Memory B cell (primary cell): ENCODE measurements at regions not wholly inside any gene's neighbourhood (a gene's known extent, or its start where the extent isn't known, plus 50 kb on each side); places are given as distances from the start of the nearest gene placed in this dataset.
"Not testable (repeated sequence)": the region's sequence is repeated elsewhere in the genome, so short reads cannot be mapped to it uniquely, and the experiment has no call there.

Source experiments
- ATAC-seq: fragments of 150-1000 bp; cut with Tn5 transposase; 2 replicates; pipeline ENCODE4 v1.10.0; 2021; ENCODE audit warnings: low read depth, mild to moderate bottlenecking, moderate library complexity
- DNase-seq, 2 donors: peaks; one replicate each; pipeline ENCODE4 v3.0.0; 2022; ENCODE audit warnings: low spot score in 2 of 2
- H3K27ac Mint-ChIP-seq: one replicate; pipeline ENCODE4 v1.8.0; 2022; ENCODE audit warnings: mild to moderate bottlenecking, moderate library complexity, mixed read lengths
- H3K27me3 Mint-ChIP-seq: one replicate; pipeline ENCODE4 v1.8.0; 2022; ENCODE audit warnings: mixed read lengths
- H3K36me3 Mint-ChIP-seq: one replicate; pipeline ENCODE4 v1.8.0; 2022; ENCODE audit warnings: mild to moderate bottlenecking, mixed read lengths
- H3K4me1 Mint-ChIP-seq: one replicate; pipeline ENCODE4 v1.8.0; 2022; ENCODE audit warnings: mixed read lengths
- H3K4me3 Mint-ChIP-seq: one replicate; pipeline ENCODE4 v1.8.0; 2022; ENCODE audit warnings: mild to moderate bottlenecking, moderate library complexity, mixed read lengths
- H3K9me3 Mint-ChIP-seq: one replicate; pipeline ENCODE4 v1.8.0; 2022; ENCODE audit warnings: mixed read lengths

DNA sequence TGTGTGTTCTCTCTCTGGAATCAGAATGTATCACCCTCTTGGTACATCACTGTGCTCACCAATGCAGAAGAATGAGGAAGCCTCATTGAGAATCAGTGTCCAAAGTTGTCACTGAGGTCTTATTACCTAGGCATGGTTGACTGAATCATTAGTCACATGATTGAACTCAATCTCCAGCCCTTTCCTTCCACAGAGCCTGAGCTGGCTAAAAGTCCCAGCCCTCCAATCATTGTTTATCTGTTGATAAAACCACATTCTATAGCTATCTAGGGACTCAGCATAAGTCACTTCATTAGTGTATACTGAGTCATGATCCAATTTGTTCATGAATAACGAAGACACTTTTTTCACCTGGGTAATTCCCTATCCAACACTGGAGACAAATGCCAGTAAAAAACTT lies 396.8 kb downstream of the TRAM1L1 start:
- DNase-seq (no peak), ATAC-seq (no peak)
- no peak overlapping the region for H3K4me3 Mint-ChIP-seq
- no peaks in the 10 kb centered on the region for H3K36me3 Mint-ChIP-seq
- H3K27me3 Mint-ChIP-seq: no peaks in the 10 kb centered on the region
- peaks cover 3% of the 10 kb centered on the region for H3K9me3 Mint-ChIP-seq
- H3K4me1 Mint-ChIP-seq: no peaks in the 10 kb centered on the region
- no peak overlapping the region for H3K27ac Mint-ChIP-seq

DNA sequence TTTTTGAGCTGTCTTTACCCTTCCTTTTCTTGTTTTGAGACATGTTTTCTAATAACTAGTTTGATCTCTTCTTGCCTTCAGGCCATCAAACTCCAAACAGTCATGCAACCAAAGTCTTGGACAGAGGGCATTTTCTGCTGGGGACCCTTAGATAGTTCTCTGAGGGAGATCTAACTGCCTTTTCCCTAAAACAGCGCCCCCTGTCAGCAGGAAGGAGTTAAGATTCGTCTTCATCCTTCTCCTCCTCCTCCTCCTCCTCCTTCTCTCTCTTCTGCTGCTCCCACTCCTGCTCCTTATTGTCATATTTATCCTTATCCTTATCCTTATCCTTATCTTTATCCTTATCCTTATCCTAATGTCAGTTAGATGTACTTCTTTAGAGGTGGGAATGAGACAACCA lies 417.2 kb downstream of the TRAM1L1 start:
- DNase-seq: no peak
- H3K27ac Mint-ChIP-seq: no peak overlapping the region
- H3K9me3 Mint-ChIP-seq: peaks cover 2% of the 10 kb centered on the region
- H3K4me1 Mint-ChIP-seq: no peaks in the 10 kb centered on the region
- ATAC-seq: no peak
- no peaks in the 10 kb centered on the region for H3K36me3 Mint-ChIP-seq
- no peaks in the 10 kb centered on the region for H3K27me3 Mint-ChIP-seq
- no peak overlapping the region for H3K4me3 Mint-ChIP-seq

DNA sequence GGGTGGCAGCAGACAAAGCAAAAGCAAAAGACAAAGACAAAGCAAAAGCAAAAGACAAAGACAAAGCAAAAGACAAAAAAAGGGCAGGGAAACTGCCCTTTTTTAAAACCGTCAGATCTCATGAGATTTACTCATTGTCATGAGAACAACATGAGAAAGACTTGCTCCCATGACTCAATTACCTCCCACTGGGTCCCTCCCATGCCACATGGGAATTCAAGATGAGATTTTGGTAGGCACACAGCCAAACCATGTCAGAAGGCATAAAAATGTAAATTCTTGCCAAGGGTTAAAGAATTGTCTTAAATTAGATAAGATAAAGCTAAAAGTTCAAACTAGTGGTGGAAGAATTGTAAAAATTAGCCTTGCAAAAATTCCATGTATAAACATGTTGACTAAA lies 419.7 kb downstream of the TRAM1L1 start:
- peaks cover 4% of the 10 kb centered on the region for H3K9me3 Mint-ChIP-seq
- ATAC-seq: no peak

DNA sequence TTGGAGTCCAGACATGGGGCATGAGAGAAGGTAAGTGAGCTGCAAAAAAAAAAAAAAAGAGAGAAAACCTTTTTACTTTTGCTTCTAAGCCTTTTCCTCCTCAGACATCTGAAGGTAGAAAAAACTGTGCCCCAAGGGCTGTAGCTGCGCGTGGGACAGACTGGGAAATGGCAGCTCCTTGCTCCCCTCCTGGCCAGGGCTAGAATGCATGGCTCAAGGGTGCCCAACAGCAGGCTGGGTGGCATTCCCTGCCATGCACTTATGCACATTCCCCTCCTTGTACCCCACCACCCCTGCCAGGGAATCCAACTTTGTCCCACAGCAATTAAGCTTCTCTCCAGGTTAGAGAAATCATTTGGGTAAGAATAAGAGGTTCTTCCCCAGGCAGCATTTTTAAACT lies 421.2 kb downstream of the TRAM1L1 start:
- Mint-ChIP-seq H3K27ac (no peak overlapping the region), H3K27me3 (no peaks in the 10 kb centered on the region), H3K9me3 (peaks cover 4% of the 10 kb centered on the region), H3K4me1 (no peaks in the 10 kb centered on the region), H3K4me3 (no peak overlapping the region), H3K36me3 (no peaks in the 10 kb centered on the region)
- DNase-seq (no peak), ATAC-seq (no peak)

More for the DNA sequence above, 419.7 kb downstream of the TRAM1L1 start:
- Mint-ChIP-seq H3K36me3 (no peaks in the 10 kb centered on the region), H3K4me1 (no peaks in the 10 kb centered on the region), H3K27ac (no peak overlapping the region), H3K4me3 (no peak overlapping the region), H3K27me3 (no peaks in the 10 kb centered on the region)
- DNase-seq: no peak

DNA sequence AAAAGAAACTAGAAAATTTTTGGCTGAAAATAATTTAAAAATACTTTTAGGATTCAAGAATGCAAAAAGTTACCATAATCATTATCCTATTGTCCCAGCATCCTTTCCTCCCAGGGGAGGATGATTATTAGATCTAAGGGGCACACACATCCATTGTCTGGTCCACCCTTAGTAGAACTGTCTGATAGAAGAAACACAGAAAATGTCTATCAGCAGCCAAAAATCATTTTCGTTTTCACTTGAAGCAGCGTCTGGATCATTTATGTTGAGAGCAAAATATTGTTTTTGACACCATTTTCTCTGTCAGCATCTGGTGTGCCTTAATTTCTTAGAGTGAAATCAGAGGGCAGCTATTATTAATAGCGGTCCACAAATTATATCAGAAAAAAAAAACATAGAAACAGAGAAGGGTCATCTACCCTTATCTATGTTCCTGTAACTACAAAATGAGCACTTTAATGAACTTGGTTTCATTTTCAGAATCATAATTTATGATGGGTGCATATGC lies 446.3 kb downstream of the TRAM1L1 start:
- ATAC-seq (no peak), DNase-seq (no peak)
- Mint-ChIP-seq H3K27me3 (no peaks in the 10 kb centered on the region), H3K9me3 (no peaks in the 10 kb centered on the region), H3K36me3 (no peaks in the 10 kb centered on the region), H3K27ac (no peak overlapping the region), H3K4me1 (no peaks in the 10 kb centered on the region), H3K4me3 (no peak overlapping the region)

DNA sequence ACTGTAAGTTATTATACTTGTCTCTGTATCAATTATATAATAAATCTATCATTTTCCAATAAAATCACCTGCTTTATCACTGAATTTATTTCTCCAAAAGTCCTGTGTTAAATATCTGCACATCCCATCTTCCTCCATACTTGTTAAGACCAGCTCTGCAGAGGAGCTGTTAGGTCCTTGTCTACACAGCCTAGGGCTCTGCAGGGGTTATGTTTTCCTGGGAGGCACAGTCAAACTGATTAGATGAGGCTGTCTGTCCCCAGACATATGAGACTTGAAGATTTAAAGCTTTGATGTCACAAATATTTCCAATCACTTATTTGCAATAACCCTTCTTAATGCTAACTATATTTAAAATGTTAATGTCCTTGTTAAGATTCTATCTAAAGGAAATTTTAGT lies 446.8 kb downstream of the TRAM1L1 start:
- Mint-ChIP-seq H3K36me3 (no peaks in the 10 kb centered on the region), H3K9me3 (peaks cover under 1% of the 10 kb centered on the region), H3K27me3 (no peaks in the 10 kb centered on the region), H3K27ac (no peak overlapping the region), H3K4me1 (no peaks in the 10 kb centered on the region), H3K4me3 (no peak overlapping the region)
- DNase-seq (no peak), ATAC-seq (no peak)

DNA sequence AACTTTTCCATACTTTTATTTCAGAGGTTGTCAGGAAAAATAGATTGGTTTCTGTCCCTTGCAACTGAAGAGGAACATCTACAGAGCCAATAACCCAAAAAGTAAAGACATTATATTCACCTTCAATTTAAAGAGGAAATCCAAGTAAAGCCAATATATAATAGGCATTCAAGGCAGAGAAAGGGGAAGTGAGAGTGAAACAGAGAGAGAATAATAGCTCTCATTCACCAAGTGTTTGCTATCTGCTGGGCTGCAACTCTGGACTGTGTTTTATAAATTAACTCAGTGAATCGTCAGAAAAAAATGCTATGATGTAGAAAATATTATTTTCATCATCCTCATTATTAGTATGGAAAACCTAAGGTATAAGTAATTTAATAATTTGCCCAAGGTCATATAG lies 448.5 kb downstream of the TRAM1L1 start:
- Mint-ChIP-seq H3K27ac (no peak overlapping the region), H3K9me3 (peaks cover 3% of the 10 kb centered on the region), H3K27me3 (no peaks in the 10 kb centered on the region), H3K4me3 (no peak overlapping the region), H3K36me3 (no peaks in the 10 kb centered on the region), H3K4me1 (no peaks in the 10 kb centered on the region)
- ATAC-seq (no peak), DNase-seq (no peak)

DNA sequence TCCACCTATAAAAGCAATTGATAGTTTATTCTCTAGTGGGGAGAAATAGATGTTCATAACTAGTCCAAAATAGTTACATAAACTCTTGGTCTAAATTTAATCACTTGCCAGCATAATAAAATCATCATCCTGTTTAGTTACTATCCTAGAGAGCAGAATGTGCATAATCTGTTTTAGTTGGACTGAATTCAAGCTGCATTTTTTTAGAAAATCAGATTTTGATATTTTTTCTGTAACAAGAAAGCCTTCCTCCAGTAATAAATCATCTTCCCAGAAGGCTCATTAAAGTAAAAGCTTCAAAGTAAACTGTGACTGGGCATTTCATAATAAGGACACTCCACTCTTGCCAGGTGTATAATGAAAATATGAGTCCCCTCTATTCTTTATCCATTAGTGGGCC lies 453.1 kb downstream of the TRAM1L1 start:
- Mint-ChIP-seq H3K4me3 (no peak overlapping the region), H3K4me1 (no peaks in the 10 kb centered on the region), H3K9me3 (peaks cover 3% of the 10 kb centered on the region), H3K27ac (no peak overlapping the region), H3K27me3 (no peaks in the 10 kb centered on the region), H3K36me3 (no peaks in the 10 kb centered on the region)
- DNase-seq (no peak), ATAC-seq (no peak)

DNA sequence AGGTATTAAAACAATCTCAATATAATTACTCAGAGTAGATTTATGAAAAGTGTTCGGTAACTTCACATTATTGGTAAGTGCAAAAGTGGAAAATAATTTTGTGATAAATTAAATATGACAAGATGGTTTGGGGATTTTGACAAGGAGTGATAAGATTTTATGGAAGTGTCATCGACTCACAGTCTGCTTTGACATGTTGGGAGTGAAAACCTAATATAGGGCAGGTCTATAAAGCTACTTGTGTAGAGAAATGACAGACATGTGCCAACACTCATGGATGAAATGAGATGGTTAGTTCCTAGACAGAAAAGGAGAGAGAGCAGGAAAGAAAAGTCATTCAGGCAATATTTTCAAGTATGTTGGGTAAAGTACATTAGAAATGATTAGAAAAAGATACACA lies 456.8 kb downstream of the TRAM1L1 start:
- H3K4me3 Mint-ChIP-seq: no peak overlapping the region
- H3K27ac Mint-ChIP-seq: no peak overlapping the region
- H3K4me1 Mint-ChIP-seq: no peaks in the 10 kb centered on the region
- DNase-seq (no peak), ATAC-seq (no peak)
- no peaks in the 10 kb centered on the region for H3K36me3 Mint-ChIP-seq
- no peaks in the 10 kb centered on the region for H3K27me3 Mint-ChIP-seq
- peaks cover 2% of the 10 kb centered on the region for H3K9me3 Mint-ChIP-seq

DNA sequence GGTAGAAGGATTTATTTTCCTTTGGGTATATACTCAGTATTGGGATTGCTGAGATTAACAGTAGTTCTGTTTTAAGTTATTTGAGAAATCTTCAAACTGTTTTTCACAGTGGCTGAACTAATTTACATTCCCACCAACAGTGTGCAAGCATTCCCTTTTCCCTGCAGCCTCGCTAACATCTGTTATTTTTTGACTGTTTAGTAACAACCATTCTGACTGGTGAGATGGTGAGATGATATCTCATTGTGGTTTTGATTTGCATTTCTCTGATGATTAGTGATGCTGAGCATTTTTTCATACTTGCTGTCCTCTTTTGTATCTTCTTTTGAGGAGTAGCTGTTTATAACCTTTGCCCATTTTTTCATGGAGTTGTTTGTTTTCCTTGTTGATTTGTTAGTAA lies 457.8 kb downstream of the TRAM1L1 start:
- Mint-ChIP-seq H3K36me3 (no peaks in the 10 kb centered on the region), H3K4me1 (no peaks in the 10 kb centered on the region), H3K4me3 (no peak overlapping the region), H3K9me3 (no peaks in the 10 kb centered on the region), H3K27ac (no peak overlapping the region), H3K27me3 (no peaks in the 10 kb centered on the region)
- ATAC-seq: no peak
- DNase-seq: no peak

DNA sequence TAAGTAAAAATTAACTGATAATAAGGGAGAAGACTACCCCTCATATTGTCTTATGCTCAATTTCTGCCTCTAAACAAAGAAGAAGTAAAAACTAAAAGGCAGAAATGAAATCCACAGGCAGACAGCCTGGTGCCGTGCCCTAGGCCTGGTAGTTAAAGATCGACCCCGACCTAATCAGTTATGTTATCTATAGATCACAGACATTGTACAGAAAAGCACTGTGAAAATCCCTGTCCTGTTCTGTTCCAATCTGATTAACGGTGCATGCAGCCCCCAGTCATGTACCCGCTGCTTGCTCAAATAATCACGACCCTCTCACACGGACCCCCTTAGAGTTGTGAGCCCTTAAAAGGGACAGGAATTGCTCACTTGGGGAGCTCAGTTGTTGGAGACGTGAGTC lies 465.9 kb downstream of the TRAM1L1 start:
- not testable (repeated sequence) for H3K9me3 Mint-ChIP-seq, ATAC-seq, H3K4me3 Mint-ChIP-seq, H3K36me3 Mint-ChIP-seq, H3K27ac Mint-ChIP-seq, H3K27me3 Mint-ChIP-seq, DNase-seq, H3K4me1 Mint-ChIP-seq

DNA sequence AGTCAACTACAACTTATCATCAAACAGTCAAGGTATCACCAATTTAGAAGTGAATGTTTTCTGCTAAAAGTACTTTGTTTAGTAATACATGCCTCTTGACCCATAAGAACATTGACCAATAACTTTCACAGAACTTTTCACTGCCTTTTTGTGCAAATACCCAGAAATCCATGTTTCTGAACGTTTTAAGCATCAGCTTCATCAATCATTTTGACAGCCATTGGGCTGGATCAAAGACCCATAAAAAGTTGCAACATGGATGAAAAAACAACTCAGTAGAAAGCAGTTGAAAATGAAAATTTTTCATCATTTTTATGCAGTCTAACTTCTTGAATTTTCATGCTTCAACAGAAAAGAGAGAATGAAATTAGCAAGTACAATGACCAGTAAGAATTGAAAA lies 466.7 kb downstream of the TRAM1L1 start:
- Mint-ChIP-seq H3K9me3 (peaks cover 6% of the 10 kb centered on the region), H3K27ac (no peak overlapping the region), H3K4me1 (no peaks in the 10 kb centered on the region), H3K27me3 (no peaks in the 10 kb centered on the region), H3K4me3 (no peak overlapping the region), H3K36me3 (no peaks in the 10 kb centered on the region)
- no peak for ATAC-seq
- no peak for DNase-seq

DNA sequence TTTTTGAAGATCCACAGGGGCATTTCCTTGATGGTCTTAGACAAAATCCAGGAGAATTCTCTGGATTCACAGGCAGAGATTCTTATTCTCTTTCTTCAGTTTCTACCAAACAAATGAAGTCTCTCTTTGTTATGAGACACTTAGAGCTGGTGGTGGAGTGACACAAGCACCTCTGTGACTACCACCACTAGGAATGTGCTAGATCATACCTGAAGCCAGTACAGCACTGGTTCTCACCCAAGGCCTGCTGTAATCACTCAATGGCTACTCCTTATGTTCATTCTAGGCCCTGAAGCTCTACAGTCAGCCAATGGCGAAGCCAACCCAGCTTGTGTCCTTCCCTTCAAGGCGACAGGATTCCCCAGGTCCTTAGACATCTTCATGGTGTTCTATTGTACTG lies 482.3 kb downstream of the TRAM1L1 start:
- no peaks in the 10 kb centered on the region for H3K27me3 Mint-ChIP-seq
- H3K4me1 Mint-ChIP-seq: no peaks in the 10 kb centered on the region
- H3K36me3 Mint-ChIP-seq: no peaks in the 10 kb centered on the region
- peaks cover 2% of the 10 kb centered on the region for H3K9me3 Mint-ChIP-seq
- no peak overlapping the region for H3K4me3 Mint-ChIP-seq
- DNase-seq (no peak), ATAC-seq (no peak)
- no peak overlapping the region for H3K27ac Mint-ChIP-seq

DNA sequence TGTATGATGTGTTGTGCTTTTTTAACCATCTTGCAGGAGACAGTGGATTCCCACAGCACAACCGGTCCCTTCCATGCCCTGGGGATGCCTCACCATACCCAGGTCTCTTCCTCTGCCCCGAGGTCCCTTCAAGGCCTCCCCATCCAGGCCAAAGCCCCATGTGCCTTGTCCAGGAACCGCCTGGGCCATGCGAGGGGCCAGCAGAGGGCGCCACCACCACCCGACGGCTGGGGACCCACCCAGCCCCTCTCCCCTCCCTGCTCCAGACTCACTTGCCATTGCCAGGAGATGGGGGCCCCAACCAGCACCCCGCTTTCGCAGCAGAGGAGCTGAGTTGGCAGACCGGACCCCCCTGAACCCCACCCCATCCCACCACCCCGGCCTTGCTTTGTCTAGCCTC lies 485.5 kb downstream of the TRAM1L1 start:
- DNase-seq (no peak), ATAC-seq (no peak)
- Mint-ChIP-seq H3K27ac (no peak overlapping the region), H3K4me3 (no peak overlapping the region), H3K4me1 (no peaks in the 10 kb centered on the region), H3K9me3 (no peaks in the 10 kb centered on the region), H3K36me3 (no peaks in the 10 kb centered on the region), H3K27me3 (no peaks in the 10 kb centered on the region)

DNA sequence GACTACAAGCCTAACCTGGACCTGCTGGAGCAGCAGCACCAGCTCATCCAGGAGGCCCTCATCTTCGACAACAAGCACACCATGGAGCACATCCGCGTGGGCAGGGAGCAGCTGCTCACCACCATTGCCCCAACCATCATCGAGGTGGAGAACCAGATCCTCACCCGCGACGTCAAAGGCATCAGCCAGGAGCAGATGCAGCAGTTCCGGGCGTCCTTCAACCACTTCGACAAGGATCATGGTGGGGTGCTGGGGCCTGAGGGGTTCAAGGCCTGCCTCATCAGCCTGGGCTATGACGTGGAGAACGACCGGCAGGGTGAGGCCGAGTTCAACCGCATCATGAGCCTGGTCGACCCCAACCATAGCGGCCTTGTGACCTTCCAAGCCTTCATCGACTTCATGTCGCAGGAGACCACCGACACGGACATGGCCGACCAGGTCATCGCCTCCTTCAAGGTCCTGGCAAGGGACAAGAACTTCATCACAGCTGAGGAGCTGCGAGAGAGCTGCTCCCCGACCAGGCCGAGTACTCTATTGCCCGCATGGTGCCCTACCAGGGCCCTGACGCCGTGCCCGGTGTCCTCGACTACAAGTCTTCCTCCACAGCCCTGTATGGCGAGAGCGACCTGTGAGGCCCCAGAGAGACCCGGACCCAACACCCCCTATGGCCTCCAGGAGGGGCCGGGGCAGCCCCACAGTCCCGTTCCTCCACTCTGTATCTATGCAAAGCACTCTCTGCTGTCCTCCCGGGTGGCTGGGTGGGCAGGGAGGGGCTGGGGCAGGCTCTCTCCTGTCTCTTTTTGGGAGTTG lies 486.2 kb downstream of the TRAM1L1 start:
- H3K4me3 Mint-ChIP-seq: no peak overlapping the region
- no peak overlapping the region for H3K27ac Mint-ChIP-seq
- no peak for ATAC-seq
- H3K4me1 Mint-ChIP-seq: no peaks in the 10 kb centered on the region
- no peaks in the 10 kb centered on the region for H3K9me3 Mint-ChIP-seq
- no peak for DNase-seq
- H3K27me3 Mint-ChIP-seq: no peaks in the 10 kb centered on the region
- no peaks in the 10 kb centered on the region for H3K36me3 Mint-ChIP-seq
